GM06990 (cell line): ENCODE measurements at regions not wholly inside any gene's neighbourhood (a gene's known extent, or its start where the extent isn't known, plus 50 kb on each side); places are given as distances from the start of the nearest gene placed in this dataset.

Source experiments
- DNase-seq: peaks from one replicate; pipeline ENCODE4 v3.0.0-alpha.2; 2011; ENCODE audit not compliant: insufficient read length; ENCODE audit errors: extremely low read depth
- H3K27me3 ChIP-seq: replicated peaks from 2 replicates; pipeline ENCODE4 v1.6.0; 2011; ENCODE audit warnings: low read length; ENCODE audit not compliant: control insufficient read depth, insufficient read depth
- H3K36me3 ChIP-seq: 2 replicates; pipeline ENCODE4 v1.5.1; 2011; ENCODE audit warnings: low read length; ENCODE audit not compliant: control insufficient read depth, insufficient read depth
- H3K4me3 ChIP-seq: replicated peaks from 2 replicates; pipeline ENCODE4 v1.5.1; 2011; ENCODE audit warnings: low read depth, mild to moderate bottlenecking, control low read depth, low read length
- TF ChIP-seq, protein P1 (sequence below): IDR thresholded peaks from 2 replicates; pipeline ENCODE4 v1.5.1; 2011; ENCODE audit warnings: low read length, control low read depth, mild to moderate bottlenecking, inconsistent platforms; ENCODE audit not compliant: insufficient read depth, poor library complexity, severe bottlenecking

DNA sequence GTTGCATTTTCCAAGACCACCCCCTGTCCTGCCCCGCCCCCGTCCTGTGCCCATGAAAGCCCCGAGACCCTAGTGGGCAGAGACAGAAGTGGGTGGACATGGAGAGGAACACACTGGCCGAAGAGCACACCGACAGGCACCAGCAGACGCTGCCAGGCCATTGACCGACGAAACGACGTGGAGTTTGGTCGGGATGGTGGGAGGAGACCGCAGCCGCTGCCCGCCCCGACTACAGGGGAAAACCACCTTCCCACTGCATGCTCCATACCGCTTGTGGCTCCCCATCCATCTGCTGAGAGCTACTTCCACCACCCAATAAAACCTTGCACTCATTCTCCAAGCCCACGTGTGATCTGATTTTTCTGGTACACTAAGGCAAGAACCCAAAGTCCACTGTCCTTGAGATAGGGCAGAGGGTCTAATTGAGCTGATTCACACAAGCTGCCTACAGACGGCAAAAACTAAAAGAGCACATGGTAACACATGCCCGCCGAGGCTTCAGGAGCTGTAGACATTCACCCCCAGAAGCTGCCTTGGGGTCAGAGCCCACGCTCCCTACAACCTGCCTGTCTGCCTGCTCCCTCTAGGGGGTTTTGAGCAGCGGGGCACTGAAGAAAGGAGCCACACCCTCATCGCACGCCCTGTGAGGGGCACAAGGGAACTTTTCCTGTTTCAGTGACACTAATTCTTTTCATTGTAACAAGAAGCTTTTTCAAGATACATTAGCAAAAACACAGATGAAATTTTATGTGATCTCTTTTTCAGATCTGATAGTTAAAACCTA lies 81.2 kb upstream of the RAB3GAP2 start:
- H3K27me3 ChIP-seq, result no peaks in the 10 kb centered on the region
- H3K4me3 ChIP-seq, result no peak overlapping the region
- TF ChIP-seq, protein P1, sequence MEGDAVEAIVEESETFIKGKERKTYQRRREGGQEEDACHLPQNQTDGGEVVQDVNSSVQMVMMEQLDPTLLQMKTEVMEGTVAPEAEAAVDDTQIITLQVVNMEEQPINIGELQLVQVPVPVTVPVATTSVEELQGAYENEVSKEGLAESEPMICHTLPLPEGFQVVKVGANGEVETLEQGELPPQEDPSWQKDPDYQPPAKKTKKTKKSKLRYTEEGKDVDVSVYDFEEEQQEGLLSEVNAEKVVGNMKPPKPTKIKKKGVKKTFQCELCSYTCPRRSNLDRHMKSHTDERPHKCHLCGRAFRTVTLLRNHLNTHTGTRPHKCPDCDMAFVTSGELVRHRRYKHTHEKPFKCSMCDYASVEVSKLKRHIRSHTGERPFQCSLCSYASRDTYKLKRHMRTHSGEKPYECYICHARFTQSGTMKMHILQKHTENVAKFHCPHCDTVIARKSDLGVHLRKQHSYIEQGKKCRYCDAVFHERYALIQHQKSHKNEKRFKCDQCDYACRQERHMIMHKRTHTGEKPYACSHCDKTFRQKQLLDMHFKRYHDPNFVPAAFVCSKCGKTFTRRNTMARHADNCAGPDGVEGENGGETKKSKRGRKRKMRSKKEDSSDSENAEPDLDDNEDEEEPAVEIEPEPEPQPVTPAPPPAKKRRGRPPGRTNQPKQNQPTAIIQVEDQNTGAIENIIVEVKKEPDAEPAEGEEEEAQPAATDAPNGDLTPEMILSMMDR, result peak; percentile 33
- no peak for DNase-seq
- H3K36me3 ChIP-seq, result no peaks in the 10 kb centered on the region

DNA sequence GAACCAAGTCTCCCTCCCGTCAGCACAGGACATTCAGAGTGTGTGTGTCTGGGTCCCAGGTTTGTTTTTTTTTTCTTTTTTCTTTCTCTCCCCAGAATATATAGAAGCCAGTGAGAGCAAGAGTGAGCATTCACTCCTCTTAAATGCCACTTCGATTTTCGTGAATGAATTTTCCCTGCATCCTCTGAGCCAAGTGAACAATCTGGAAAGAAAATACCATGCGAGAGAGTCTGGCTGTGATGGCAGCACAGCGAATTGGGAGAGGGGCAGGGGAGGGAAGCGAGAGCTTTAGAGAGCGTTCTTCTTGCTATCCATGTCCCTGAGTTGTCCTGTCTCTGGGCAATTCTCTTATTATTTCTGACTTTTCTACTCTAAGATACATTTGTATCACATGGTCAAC lies 76.0 kb upstream of the RAB3GAP2 start:
- H3K4me3 ChIP-seq, result no peak overlapping the region
- DNase-seq, result no peak
- TF ChIP-seq, protein P1, result no peak
- no peaks in the 10 kb centered on the region for H3K27me3 ChIP-seq
- no peaks in the 10 kb centered on the region for H3K36me3 ChIP-seq

DNA sequence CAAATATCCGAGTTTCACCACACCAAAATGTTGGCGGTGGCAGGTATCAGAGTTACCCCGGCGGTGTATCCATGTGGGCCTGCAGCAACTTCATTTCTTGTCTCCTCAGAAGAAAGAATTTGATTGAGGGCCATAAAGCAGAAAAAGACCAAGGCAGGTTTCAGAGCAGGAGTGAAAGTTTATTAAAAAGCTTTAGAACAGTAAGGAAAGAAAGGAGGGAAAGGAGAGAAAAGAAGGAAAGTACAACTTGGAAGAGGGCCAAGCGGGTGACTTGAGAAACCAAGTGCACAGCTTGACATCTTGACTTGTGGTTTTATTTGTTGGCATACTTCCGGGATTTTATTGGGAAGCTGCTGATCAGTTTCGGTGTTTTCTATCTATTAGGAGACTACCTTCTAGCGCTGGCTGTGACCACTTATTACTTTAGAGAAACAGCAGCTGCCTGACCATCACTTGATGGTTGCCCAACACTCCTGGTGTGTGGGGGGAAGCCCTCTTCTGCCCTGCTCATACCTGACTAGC lies 75.5 kb upstream of the RAB3GAP2 start:
- Histone ChIP-seq H3K4me3 (no peak overlapping the region), H3K36me3 (no peaks in the 10 kb centered on the region), H3K27me3 (no peaks in the 10 kb centered on the region)
- no peak for DNase-seq
- TF ChIP-seq, protein P1, result no peak

DNA sequence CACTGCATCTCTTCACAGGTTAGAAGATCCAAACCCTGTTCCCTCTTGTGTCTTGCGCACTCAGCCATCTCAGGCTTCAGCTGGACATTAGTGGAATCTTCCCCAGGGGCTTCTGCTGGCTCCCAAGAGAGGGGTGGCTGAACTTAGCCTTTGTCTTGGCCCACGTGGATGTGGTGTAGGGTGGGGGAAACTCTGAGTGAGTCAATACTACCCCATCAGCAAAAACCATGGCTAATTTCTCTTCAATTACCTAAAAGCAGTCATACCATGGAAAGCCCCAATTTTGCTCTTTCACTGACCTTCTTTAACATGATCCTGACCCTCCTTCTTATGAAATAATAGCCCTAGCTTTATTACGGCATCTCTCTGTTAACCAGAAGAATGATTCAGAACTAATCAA lies 72.5 kb upstream of the RAB3GAP2 start:
- H3K4me3 ChIP-seq, result no peak overlapping the region
- no peaks in the 10 kb centered on the region for H3K36me3 ChIP-seq
- TF ChIP-seq, protein P1, result no peak
- no peaks in the 10 kb centered on the region for H3K27me3 ChIP-seq
- peak; percentile 35 for DNase-seq

DNA sequence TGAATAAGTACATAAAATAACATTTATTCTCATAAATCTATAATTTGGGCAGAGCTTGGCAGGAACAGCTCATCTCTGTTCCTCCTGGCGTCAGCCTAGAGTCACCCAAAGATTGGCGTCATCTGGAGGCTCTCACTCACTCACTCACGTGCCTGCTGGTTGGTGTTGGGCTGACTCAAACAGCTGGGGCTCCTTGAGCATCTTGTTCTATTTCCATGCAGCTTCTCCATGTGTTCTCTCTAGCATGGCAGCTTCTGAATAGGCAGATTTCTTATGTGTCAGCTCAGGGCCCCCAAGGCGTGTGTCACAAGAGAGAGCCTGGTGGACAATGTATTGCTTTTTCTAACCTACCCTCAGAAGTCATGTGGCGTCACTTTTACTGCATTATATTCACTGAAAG lies 70.6 kb upstream of the RAB3GAP2 start:
- no peak for DNase-seq
- TF ChIP-seq, protein P1, result no peak

More for the DNA sequence above, 70.6 kb upstream of the RAB3GAP2 start:
- Histone ChIP-seq H3K36me3 (no peaks in the 10 kb centered on the region), H3K27me3 (no peaks in the 10 kb centered on the region), H3K4me3 (no peak overlapping the region)
